ENCODE measurements at regions not wholly inside any gene's neighbourhood (a gene's known extent, or its start where the extent isn't known, plus 50 kb on each side); places are given as distances from the start of the nearest gene placed in this dataset.

GRCh38 chr2:105592288-105592687 lies 152.4 kb upstream of the NCK2 start:
- DNase-seq = no peak

DNA sequence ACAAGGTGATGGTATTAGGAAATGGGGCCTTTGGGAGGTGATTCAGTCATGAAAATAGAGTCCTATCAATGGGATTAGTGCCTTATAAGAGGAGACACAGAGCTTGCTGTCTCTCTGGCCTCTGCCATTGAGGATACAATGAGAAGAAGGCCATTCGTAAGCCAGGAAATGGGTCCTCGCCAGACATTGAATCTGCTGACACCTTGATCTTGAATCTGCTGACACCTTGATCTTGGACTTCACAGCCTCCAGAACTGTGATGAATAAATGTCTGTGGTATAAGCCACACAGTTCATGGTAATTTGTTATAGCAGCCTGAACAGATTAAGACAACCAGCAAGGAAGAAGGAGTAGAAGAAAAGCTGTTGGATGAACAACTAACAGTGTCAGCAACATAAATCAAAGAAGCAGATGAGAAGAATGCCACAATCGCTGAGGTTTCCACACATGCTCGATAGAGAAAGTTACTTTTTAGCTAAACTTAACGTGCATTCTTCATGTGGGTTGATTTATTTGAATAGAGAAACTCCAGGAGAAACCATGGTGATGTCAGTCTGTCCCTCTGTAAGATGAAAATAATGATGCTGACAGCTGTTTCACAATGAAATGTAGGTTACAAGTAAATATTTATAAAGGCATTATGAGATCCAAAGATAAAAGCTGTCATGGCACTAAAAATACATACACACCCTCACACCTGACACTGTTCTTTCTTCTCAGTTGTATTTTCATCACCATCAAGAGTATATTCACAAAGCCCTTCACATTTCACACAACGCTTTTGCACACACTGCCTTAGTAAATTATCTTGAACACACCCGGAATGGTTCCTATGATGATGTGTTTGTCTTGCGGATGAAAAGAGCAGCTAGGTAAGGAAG lies 153.7 kb upstream of the NCK2 start:
- no peak for DNase-seq

GRCh38 chr2:105588581-105588980 lies 156.1 kb upstream of the NCK2 start:
- no peak for DNase-seq

DNA sequence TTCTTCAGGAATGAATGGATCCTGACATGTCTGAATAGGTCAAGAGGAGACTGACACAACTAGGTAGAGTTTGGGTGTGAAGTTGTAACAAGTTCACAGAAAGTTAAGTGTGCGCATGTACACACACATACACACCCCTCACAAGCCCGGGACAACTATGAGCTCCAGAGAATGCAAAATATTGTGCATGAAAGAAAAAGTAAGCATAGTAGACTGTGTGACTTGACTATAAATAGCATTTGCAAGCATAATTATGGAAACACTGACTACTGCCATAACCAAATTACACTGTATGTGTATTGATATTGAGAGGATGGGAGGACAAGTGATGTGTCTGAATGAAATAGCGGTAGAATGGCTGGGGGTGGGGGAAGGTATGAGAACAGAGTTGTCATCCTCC lies 157.1 kb upstream of the NCK2 start:
- DNase-seq = no peak

DNA sequence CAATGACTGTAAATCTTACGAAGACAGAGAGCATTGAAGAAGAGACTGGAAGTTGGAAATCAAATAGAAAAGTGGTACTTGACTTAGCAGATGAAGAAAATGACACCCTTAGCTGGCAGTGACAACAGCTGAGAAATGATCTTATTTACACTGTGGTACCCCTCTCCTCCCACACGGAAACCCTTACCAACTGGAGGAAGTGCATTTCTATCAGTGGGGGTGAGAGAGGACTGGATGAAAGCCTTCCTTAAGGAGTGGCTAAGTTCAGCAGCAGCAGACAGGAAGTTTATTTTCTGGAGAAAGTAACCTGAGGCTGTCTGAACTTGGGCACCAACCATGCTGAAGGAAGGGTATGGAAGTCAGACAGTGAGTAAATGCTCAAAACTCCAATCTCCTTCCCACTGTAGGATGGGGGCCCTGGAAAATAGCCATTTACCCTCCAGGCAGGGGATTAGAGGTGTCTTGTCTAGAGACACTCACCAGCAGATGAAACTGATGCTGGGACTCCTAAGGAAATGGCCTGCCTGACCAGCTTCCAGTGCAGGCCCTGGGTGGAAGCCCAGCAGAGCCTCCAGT lies 160.2 kb upstream of the NCK2 start:
- no peak for DNase-seq

- DNase-seq = no peak
These were observed 161.6 kb upstream of the NCK2 start for GRCh38 chr2:105582952-105583660.

GRCh38 chr2:105581555-105581944 lies 163.2 kb upstream of the NCK2 start:
- no peak for DNase-seq

DNA sequence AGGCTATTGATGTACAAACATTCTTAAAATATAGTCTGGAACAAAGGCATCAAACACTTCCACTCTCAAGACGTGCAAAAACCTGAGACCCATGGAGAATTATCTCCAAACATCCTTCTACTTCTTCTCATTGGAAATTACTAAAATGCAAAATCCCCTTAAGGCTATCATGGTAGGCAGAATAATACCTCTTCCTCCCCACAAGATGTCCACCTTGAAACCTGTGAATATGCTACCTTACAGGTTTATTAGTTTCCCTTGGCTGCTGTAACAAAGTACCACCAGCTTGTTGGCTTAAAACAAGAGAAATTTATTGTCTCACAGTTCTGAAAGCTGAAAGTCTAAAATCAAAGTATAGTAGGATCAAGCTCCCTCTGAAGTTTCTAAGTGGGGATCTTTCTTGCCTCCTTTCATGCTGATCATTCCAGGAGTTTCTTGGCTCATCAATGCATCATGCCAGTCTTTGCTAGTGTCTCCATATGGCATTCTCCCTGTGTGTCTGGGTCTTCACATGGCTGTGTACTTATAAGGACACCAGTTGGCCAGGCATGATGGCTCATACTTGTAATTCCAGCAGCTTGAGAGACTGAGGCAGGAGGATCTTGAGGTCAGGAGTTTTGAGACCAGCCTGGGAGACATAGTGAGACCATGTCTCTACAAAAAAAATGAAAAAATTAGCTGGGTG lies 163.7 kb upstream of the NCK2 start:
- no peak for DNase-seq

DNA sequence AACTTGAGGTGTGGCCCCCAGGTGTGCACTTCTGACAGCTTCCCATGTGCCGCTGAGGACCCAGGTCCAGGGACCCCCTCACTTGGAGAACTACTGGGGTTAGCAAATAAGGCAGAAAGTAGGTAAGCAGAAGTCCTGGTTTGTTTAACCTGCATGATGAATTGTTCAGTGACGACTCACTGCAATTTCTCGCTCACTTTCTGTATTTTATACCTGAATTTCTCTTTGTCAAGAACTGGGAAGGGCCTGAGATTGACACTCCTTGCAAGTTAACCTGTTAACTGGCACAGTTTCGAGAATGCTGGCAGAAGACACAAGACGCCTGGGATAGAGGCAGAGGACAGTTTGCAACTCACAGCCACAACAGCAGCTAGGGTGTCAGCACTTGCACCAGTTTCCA lies 164.5 kb upstream of the NCK2 start:
- no peak for DNase-seq

DNA sequence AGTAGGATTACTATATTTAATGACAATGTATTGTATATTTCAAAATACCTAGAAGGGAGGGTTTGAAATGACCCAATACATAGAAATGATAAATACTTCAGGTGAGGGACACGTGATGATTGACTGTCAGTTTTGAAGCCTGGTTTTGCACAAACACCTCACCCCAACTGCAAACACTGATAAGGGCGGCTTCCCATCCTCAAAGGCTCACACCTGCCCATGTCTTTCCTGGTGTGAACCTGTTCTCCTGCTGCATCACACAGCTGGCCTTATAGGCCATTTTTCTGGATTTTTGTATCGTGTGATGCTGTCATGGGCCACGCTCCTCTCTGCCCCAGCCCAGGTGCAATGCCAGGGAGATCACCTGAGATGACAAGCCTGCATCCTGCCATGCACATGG lies 166.5 kb upstream of the NCK2 start:
- DNase-seq = no peak

GRCh38 chr2:105577762-105578161 lies 166.9 kb upstream of the NCK2 start:
- no peak for DNase-seq

GRCh38 chr2:105576440-105577241 lies 168.1 kb upstream of the NCK2 start:
- peak; percentile 48 for DNase-seq

GRCh38 chr2:105576050-105576439 lies 168.7 kb upstream of the NCK2 start:
- DNase-seq = no peak

DNA sequence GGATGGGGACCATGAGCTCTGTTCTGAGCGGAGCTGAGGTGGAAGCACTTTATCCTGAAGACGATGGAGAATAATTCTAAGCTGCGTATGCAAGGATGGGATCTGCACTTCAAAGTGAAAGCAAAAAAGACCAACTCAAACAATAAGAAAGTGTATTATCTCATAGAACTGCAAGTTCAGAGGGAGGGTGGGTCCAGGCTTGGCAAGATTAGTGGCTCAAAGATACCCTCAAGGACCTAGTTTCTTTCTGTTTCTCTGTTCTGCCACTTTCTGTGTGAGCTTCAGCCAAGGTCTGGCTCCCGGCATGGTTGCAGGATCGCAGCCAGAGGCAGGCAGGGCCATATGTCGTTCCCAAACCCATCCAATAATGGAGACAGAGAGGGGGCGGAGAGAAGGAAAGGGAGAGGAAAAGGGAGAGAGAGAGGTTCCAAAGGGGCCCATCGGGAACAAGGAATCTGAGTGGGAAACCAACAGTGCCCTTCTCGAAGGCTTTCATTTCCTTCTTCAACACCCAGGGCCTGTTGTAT lies 169.2 kb upstream of the NCK2 start:
- DNase-seq = no peak

GRCh38 chr2:105574796-105575344 lies 169.8 kb upstream of the NCK2 start:
- no peak for DNase-seq

- DNase-seq = no peak
These were observed 170.6 kb upstream of the NCK2 start for GRCh38 chr2:105573910-105574655.

GRCh38 chr2:105573490-105573889 lies 171.2 kb upstream of the NCK2 start:
- no peak for DNase-seq

GRCh38 chr2:105571445-105571987 lies 172.7 kb upstream of the FHL2 start:
- no peak for DNase-seq

DNA sequence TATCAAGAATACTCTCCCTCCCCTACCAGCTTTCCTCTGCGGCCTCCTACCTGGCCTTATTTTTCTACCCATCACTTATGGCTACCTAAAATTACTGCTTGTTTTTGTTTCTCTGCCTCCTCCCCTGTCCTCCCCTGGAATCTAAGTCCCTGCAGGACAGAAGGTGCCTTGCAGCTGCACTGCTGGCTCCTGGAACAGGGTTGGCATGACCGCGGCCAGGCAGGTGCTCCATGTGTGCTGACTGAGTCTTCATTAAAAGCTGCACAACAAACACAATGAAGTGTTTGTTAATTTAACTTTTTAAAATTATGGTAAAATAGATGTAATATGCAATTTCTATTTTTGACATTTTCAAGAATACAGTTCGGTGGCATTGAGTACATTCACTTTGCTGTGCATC lies 171.9 kb upstream of the FHL2 start:
- no peak for DNase-seq

- no peak for DNase-seq
These were observed 171.5 kb upstream of the FHL2 start for GRCh38 chr2:105570326-105570725.

DNA sequence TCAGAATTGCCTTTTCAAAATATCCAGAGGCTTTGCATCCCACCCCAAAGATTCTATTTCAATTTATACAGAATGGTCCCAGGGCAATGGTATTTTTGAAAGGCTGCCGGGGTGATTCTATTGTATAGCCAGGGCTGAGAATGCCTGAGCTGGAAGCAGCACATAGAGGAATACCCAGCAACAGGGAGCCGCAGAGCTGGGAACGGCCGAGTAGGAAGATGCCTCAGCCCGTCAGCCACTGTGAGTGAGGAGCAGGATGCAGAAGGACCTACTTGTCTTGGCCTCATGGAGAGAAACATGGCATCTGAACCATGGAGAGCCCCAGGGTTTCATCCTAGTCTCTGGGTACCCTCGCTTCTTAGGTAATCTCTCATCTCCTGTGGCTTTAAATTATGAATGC lies 170.8 kb upstream of the FHL2 start:
- DNase-seq = no peak
